SK-N-SH (cell line): ENCODE measurements at regions not wholly inside any gene's neighbourhood (a gene's known extent, or its start where the extent isn't known, plus 50 kb on each side); places are given as distances from the start of the nearest gene placed in this dataset.

Experiments
- CTCF ChIP-seq: fragments of 200-600 bp; sonication (generic); IDR thresholded peaks from 2 replicates; pipeline ENCODE4 v1.6.1; 2017; ENCODE audit warnings: antibody characterized with exemption, mild to moderate bottlenecking, moderate library complexity
- EP300 ChIP-seq, 2 experiments: IDR thresholded peaks; 2 replicates each; pipeline versions ENCODE4 v1.4.0 to v1.6.1; 2012; ENCODE audit warnings: borderline replicate concordance in 1 of 2, low read depth in 1 of 2, low read length in 1 of 2
- EZH2phosphoT487 ChIP-seq: fragments of 200-600 bp; sonication (generic); IDR thresholded peaks from 2 replicates; pipeline ENCODE4 v1.6.1; 2017; ENCODE audit warnings: low read depth, mixed run types, mild to moderate bottlenecking, antibody characterized with exemption, moderate library complexity, borderline replicate concordance
- FOSL2 ChIP-seq: IDR thresholded peaks from 2 replicates; pipeline ENCODE4 v1.4.0; 2012; ENCODE audit warnings: low read depth, mild to moderate bottlenecking, moderate library complexity, borderline replicate concordance
- FOXJ3 ChIP-seq: sonication (generic); formaldehyde crosslinking; IDR thresholded peaks from 2 replicates; pipeline ENCODE4 v1.5.1; 2020; ENCODE audit warnings: mild to moderate bottlenecking, missing genetic modification reagents
- GABPA ChIP-seq: IDR thresholded peaks from 2 replicates; pipeline ENCODE4 v1.4.0; 2012; ENCODE audit warnings: low read depth, mild to moderate bottlenecking
- JUND ChIP-seq: IDR thresholded peaks from 2 replicates; pipeline ENCODE4 v1.4.0; 2012
- MXI1 ChIP-seq: IDR thresholded peaks from 2 replicates; pipeline ENCODE4 v1.6.1; 2012; ENCODE audit warnings: mild to moderate bottlenecking, low read depth, low read length, improper control_type of control experiment
- POLR2AphosphoS5 ChIP-seq: IDR thresholded peaks from 2 replicates; pipeline ENCODE4 v1.6.1; 2012; ENCODE audit warnings: low read depth, low read length
- RAD21 ChIP-seq: IDR thresholded peaks from 2 replicates; pipeline ENCODE4 v1.6.1; 2012; ENCODE audit warnings: mild to moderate bottlenecking, low read length
- SIN3A ChIP-seq: IDR thresholded peaks from 2 replicates; pipeline ENCODE4 v1.6.1; 2012; ENCODE audit warnings: low read depth, mild to moderate bottlenecking, low read length, moderate library complexity, borderline replicate concordance
- ZBTB33 ChIP-seq: IDR thresholded peaks from 2 replicates; pipeline ENCODE4 v1.4.0; 2012; ENCODE audit warnings: low read depth, borderline replicate concordance

GRCh38 chr5:158313027-158313732, 454.2 kb upstream of the CLINT1 start:
- TF ChIP-seq CTCF (no peak), EZH2phosphoT487 (no peak), RAD21 (no peak), EP300 (IDR thresholded peaks at IDR 0.05; ENCODE audit: borderline replicate concordance in 1 of 2, low read depth in 1 of 2, low read length in 1 of 2) (no peak), ZBTB33 (no peak), GABPA (no peak), MXI1 (no peak), POLR2AphosphoS5 (no peak), SIN3A (no peak), FOSL2 (no peak), FOXJ3 (CRISPR knock-in tag) (no peak), JUND (no peak)
